ENCODE measurements at regions not wholly inside any gene's neighbourhood (a gene's known extent, or its start where the extent isn't known, plus 50 kb on each side); places are given as distances from the start of the nearest gene placed in this dataset.

- DNase-seq: no peak
Measured at GRCh38 chr14:101361451-101362433, 199.6 kb upstream of the DIO3 start.

- DNase-seq: no peak
Measured at GRCh38 chr14:101362529-101363260, 198.6 kb upstream of the DIO3 start.

DNA sequence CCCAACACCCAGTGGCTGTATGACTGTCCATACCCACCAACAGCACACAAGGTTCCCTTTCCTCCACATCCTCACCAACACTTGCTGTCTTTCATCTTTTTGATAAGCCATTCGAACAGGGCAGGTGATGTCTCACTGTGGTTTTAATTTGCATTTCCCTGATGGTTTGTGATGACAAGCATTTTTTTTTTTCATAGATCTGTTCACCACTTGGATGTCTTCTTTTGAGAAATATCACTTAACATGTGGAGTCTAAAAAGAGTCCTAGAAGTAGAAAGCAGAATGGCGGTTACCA is 198.1 kb upstream of the DIO3 start:
- no peak for DNase-seq

DNA sequence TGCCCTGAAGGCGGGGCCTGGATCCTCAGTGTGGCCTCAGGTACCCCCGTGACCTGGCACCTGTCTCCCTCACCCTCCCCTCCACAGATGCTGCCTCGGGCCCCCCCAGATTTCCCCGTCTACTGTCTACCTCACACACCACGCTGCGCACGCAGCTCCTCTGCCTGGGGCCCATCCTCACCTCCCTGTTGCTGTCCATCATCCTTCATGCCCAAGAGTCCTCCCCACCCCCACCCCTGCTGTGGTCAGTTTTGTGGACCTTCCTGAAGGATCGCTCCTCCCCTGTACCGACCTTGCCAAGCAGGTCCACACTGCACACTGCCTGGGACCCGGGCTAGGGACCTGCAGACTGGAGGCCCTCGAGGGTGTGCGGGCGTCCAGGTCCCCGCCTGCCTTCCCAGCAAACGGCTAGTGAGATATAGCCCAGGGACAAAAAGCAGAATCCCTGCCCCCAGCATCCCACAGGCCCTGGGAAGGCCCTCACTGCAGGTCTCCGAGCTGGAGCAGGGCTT is 197.4 kb upstream of the DIO3 start:
- no peak for DNase-seq

DNA sequence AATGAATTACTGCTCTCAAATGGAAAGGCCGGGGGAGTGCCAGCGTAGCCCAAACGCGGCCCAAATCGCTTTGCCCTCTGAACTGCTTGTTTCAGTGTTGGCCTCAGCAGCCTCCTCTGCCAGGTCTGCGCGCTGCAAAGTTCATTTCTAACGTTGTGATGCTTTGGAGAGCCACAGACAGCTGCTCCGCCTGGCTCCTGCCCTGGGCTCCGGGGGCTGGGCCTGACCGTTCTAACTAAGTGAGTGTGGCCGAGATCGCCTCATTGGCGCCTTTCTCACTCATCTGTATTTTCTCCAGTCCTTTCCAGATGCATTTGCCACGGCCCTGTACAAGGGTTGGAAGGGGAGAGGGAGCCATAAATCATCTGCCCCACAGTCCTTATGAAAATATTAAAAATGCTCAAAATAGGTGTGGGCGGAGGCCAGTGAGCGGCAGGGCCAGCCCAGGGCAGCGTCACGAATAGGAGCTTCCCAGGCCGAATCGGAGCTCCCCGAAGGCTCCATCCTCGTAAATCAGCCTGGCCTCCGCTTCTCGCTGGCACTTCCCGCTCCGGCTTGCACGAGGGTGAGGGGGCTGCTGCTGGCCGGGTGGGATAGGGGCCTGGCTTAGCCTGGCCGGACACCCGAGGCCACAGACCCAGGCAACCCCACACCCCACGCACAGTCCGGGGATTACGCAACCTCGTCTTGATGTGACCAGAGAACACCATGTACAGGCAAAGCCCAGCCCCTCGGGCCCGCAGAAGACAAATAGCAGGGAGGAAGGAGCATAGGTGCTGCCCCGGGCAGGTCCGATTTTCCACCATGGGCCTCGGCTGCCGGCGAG is 196.6 kb upstream of the DIO3 start:
- no peak for DNase-seq

DNA sequence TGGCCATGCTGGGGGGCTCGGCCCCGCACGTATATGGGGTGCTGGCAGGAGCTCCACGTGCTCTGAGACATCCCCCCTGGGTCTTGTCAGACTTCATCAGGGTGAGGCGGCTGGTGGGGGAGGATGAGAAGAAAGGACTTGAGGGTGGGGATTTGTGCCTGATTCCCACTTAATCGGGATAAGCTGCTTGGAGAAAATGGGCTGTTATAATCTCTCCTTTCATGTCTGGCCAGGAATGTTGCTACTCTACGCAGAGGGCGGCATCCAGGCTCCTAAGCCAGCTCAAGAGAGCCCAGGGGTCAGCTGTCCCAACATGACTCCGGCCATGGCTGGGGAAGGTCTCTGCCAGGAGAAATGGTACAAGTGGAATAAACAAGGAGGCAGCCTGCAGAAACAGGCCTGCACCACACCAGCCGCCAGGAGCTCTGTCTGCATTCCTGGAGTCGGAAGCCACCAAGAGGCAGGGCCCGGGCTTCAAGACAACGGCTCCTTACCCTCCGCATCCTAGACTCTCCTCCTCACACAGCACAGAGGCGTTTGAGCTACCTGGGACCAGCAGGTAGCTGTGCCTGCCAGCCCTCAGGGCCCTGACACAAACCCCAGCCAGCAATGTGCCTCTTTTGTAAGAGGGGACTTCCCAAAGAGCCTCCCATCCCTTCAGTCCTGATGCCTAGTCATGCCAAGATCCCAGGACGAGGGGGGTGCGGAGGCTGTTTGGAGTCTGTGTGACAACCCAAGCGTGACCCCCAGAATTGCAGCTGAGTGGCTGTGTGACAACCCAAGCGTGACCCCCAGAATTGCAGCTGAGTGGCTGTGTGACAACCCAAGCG is 195.8 kb upstream of the DIO3 start:
- no peak for DNase-seq

DNA sequence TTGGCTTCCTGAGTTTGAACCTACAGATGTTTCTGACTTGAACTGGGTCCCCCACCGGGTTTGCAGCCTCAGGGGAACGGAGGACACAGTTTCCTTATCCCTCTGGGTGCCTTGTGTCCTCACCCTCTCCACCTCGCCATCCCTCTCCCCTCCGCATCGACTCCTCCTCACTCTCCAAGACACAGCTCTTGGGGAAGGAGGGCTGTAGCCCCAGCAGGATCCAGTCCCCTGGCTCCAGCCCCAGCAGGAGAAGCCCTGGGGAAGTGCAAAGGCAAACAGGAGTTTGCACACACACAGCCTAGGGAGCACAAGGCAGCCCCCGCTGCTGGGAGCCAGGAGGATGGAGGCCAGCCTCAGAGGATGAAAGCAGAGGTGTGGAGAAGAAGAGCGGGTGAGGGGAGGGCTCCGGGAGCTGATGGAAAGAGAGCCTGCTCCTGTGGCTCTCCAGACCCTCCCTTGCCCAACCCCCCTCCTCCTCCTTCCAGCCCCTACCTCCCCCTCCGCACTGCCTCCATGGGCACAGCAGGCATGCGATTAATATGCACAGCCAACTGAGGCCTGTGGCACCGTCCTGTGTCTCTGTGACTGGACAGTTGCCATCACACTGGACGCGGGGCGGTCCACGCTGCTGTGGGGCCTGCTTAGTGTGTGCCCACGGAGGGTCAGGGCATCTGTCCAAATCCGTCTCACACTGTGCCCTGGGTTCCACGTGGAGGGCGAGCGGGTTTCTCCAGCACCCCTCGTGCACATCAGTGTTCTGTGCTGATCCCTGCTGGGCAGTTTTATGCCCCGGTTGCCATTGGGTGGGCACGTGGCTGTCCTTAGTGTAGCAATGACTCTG is 193.7 kb upstream of the DIO3 start:
- no peak for DNase-seq

DNA sequence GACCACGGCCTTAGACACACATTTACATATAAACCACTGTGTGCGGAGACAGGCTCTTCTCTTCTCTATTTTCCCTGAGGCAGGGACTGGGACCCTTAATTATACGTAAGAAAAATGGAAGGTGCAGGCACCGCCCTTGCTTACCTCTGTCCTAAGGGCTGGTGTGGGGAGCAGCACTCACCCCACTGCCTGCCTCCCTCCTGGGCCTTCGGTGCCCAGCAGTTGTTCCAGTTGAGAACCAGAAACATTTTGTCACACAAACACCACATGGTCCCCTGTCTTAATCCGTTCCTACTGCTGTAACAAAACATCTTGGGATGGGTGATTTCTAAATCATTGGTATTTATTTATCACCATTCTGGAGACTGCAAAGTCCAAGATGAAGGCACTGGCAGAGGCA is 192.7 kb upstream of the DIO3 start:
- no peak for DNase-seq

DNA sequence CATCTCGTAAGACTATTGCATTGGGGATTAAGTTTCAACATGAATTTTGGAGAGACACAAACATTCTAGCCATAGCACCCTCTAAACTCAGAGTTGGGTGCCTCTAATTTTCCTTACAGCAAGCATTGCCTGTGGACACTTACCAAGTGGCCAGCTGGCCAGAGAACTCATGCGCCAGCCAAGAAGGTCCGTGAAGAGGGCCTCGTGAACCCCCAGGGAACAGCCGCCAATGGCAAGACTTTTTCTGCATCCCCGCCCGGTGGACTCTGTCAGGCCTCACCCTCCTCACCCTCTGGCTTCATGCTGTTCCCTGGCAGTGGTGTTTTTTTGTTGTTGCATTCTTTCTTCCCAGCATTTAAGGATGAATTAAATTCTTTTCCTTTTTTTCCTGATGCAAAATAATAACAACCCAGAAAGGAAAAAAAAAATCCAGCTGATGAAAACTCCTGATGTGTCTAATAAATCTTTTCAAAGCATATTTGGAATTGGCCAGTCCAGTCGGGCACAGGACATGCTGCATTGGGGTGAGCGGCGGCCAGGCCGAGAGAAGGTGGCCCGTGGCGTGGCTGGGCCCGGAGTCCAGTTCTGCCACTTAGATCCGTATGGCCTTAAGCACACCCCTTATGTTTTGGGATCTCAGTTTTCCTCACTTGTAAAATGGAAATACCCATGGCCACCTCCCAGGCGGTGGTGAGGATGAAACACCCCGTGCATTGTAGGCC is 191.9 kb upstream of the DIO3 start:
- DNase-seq: no peak

DNA sequence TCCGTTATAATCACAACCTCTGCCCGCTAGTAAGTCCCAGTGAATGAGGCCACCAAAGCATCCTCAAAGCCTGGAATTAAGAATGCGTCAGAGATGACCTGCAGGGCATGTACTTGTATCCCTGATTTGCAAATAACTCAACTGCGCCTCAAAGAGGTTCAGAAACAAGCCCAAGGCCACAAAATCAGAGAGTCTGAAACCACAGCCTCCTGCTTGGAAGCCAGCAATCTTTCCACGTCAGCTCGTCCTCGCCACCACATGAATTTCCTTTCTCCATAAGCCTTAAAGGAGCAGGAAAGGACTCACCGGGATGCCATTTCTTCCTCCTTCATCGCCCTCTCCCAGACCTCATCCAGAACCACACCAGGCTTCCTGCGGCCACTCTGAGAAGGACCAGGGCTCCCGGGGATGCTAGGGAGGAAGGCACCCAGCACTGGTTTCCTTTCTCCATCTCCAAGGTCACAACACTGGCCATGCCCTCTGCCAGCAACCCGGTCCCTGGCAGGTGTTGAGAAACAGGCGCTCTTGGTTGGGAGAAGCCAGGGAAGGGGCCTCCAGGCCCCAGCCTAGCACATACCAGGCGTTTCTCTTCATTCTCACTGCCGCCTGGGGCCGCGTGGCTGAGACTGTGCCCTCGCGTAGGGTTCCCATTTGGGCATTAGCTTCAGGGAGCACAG is 191.2 kb upstream of the DIO3 start:
- DNase-seq: no peak

DNA sequence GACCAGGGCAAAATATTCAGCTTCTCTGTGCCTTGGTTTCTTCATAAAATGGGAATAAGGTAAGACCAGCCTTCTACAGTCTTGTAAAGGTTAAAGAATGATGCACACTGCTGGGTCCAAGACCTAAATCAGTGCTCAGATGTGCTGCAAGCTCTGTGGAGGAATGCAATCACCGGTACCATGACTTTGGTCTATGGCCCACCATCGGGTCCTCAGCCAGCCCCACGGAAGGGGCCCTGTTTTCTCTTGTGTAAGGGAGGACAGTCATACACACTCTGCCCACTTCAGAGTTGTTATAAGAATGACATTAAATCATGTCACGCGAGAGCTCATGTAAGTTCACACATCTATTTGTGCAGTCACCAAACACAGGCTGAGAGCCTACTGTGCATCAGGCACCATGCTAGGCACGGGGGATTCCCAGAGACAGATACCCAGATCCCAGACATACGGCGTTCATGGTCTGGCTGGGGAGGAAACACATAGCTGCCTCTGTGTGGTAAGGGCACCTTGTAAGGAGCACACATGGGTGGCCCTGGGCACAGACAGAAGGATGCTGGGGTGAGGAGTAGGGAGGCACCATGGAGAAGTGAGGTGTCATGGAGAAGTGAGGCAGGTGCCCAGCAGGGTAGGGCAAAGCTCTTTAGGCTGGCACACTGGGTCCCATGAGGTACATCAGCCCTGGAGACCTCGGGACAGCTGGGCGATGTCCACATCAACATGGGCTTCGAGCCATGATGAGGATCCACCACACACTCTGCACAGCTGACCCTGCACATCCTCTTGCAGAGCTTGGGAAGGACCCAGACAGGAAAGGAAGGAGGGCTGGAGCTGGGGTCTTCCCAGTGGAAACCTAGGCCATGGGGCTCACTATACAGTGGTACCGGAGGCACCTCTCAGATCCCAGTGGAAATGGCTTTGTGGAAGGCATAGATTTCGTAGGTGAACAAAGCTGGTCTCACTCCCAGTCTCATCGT is 190.4 kb upstream of the DIO3 start:
- no peak for DNase-seq

DNA sequence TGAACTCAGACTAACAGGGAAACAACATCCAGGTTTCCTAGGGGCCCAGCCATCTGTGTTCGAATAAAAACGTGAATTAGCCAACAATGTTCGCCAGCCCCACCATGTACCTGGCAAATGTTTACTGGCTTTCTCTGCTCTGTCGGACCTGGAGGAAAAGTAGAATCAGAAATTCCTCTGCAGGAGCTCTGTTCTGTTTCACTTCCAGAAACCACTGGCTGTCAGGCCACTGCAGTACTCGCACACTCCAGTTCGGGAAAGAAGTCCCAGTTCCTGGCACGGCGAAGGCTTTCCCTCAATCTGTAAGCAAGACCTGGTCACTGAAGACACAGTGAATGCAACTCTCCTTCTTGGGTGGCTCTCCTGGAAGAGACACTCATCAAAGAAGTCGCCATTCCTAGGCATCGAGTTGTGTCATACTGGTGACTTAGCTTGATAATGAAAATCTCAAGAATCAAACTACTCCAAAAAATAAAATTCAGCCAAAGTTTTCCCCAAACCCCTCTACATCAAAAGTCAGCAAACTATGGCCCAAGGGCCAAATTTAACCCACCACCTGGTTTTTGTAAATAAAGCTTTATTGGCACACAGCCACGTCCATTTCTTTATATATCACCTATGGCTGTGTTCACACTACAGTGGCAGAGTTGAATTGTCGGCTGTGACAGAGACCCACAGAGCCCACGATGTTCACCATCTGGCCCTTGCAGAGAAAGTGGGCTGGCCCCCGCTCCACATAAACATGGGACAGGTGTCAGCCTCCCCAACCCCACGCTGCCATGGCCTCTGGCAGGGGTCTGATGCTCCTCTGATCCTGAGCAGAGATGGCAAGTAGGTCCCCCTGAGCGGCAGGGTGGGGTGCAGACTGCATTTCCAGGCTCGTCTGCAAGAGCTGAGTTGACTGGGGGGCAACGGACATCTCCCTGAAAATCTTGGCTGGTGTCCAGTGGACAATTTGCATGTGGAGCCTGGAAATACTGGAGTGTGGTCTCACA is 189.2 kb upstream of the DIO3 start:
- DNase-seq: no peak

GRCh38 chr14:101372894-101373620 is 188.2 kb upstream of the DIO3 start:
- no peak for DNase-seq

GRCh38 chr14:101373690-101374295 is 187.5 kb upstream of the DIO3 start:
- DNase-seq: no peak

DNA sequence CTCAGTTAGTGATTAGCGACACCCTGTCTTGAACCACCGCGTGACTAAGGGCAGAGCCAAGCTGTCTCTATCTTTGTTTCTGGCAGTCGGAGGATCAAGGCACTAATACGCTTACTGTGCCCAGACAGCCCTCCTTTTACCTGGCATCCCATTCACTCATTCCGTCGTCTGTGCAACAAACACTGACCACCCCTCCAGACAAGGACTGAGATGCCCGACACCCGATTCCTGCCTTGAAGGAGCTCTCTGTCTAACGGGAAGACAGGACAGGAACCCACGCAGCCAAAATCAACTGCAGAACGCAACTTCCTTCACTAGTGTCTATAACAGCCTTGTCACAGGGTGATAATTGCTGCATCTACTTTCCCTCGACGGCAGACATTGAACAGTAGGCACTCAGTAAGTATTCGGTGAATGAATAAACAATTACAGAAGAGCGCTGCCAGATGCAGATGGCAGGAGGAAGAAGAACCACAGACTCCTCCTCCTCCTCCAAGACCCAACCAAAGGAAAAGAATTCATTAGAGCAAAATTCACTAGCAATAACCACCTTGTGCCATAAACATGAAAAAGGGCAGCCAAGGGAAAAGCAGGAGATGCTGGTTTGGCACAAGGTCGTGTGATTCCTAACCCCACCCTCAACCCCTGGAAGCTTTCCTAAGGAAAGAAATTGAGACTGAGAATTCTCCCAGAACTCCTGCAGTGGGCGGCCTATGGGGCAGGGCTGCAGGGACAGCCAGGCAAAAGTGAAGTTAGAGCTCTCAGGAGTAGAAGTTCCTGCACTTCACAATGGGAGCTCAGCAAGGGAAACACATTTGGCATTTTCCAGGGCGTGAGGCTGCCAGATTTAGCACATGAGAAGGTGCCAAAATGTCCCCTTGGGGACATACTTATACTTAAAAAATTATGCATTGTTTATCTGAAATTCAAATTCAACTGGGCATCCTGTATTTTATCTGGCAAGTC is 186.6 kb upstream of the DIO3 start:
- DNase-seq: no peak
